Ishikawa (cell line): ENCODE measurements at regions not wholly inside any gene's neighbourhood (a gene's known extent, or its start where the extent isn't known, plus 50 kb on each side); places are given as distances from the start of the nearest gene placed in this dataset.

Experiments
- CEBPB ChIP-seq: IDR thresholded peaks from 2 replicates; pipeline ENCODE4 v1.6.1; 2012
- CREB1 ChIP-seq: IDR thresholded peaks from 2 replicates; pipeline ENCODE4 v1.6.1; 2012; ENCODE audit warnings: low read depth
- EGR1 ChIP-seq: IDR thresholded peaks from 2 replicates; pipeline ENCODE4 v1.6.1; 2012
- EP300 ChIP-seq: IDR thresholded peaks from 2 replicates; pipeline ENCODE4 v1.6.1; 2012; ENCODE audit warnings: borderline replicate concordance
- MAX ChIP-seq: IDR thresholded peaks from 2 replicates; pipeline ENCODE4 v1.6.1; 2012
- NFIC ChIP-seq: IDR thresholded peaks from 2 replicates; pipeline ENCODE4 v1.6.1; 2012
- RAD21 ChIP-seq: IDR thresholded peaks from 2 replicates; pipeline ENCODE4 v1.6.1; 2012; ENCODE audit warnings: low read depth
- REST ChIP-seq: IDR thresholded peaks from 2 replicates; pipeline ENCODE4 v1.6.1; 2012; ENCODE audit warnings: low read depth, mild to moderate bottlenecking
- TAF1 ChIP-seq: IDR thresholded peaks from 2 replicates; pipeline ENCODE4 v1.6.1; 2012; ENCODE audit warnings: low read depth, mild to moderate bottlenecking
- USF1 ChIP-seq: IDR thresholded peaks from 2 replicates; pipeline ENCODE4 v1.6.1; 2012
- YY1 ChIP-seq: IDR thresholded peaks from 2 replicates; pipeline ENCODE4 v1.6.1; 2012; ENCODE audit warnings: low read depth
- ZBTB7A ChIP-seq: IDR thresholded peaks from 2 replicates; pipeline ENCODE4 v1.6.1; 2012; ENCODE audit warnings: low read depth

GRCh38 chr13:23965346-23965745, 68.0 kb upstream of the C1QTNF9B start:
- no peak for TF ChIP-seq RAD21
- TF ChIP-seq EP300, result no peak
- TF ChIP-seq TAF1, result no peak
- no peak for TF ChIP-seq EGR1
- TF ChIP-seq REST, result no peak
- no peak for TF ChIP-seq ZBTB7A
- TF ChIP-seq YY1, result no peak
- TF ChIP-seq NFIC, result no peak
- TF ChIP-seq CEBPB, result no peak
- no peak for TF ChIP-seq MAX
- TF ChIP-seq CREB1, result no peak
- TF ChIP-seq USF1, result no peak
